ENCODE measurements at regions not wholly inside any gene's neighbourhood (a gene's known extent, or its start where the extent isn't known, plus 50 kb on each side); places are given as distances from the start of the nearest gene placed in this dataset.

GRCh38 chr18:26685438-26686157 is 137.2 kb upstream of the KCTD1 start:
- no peak overlapping the region for H3K4me2 ChIP-seq (ENCODE audit: insufficient read depth, low read length)
- H3K36me3 ChIP-seq (ENCODE audit: control insufficient read depth in 2 of 2, extremely low read depth in 1 of 2, insufficient read depth in 2 of 2, low read length in 2 of 2) = no peaks in the 10 kb centered on the region
- POLR2A ChIA-PET = no interaction called here
- no peaks in the 10 kb centered on the region for H3K9me3 ChIP-seq (replicated peaks; ENCODE audit: control insufficient read depth, insufficient read depth, low read length)
- DNase-seq (ENCODE audit: low read depth, low spot score) (no peak), FAIRE-seq (no peak)
- no peaks in the 10 kb centered on the region for H3K9me1 ChIP-seq (replicated peaks; ENCODE audit: control insufficient read depth, extremely low read depth, insufficient read depth, low read length)
- H3K4me3 ChIP-seq (replicated peaks in 1 of 3; ENCODE audit: insufficient read depth in 1 of 3, low read depth in 1 of 3, low read length in 3 of 3) = no peak overlapping the region
- no peaks in the 10 kb centered on the region for H4K20me1 ChIP-seq (replicated peaks; ENCODE audit: control insufficient read depth, extremely low read depth, insufficient read depth, low read length)
- H3K27me3 ChIP-seq (ENCODE audit: control insufficient read depth in 2 of 2, insufficient read depth in 2 of 2, low read length in 2 of 2) = no peaks in the 10 kb centered on the region
- intact Hi-C loops (cut with micrococcal nuclease) = no loop called here
- CTCF ChIA-PET = no interaction called here
- dilution Hi-C loops (cut with MboI; ENCODE audit: extremely low pct_ligation_motif_present, low sequenced_read_pairs) = no loop called here
- no peak overlapping the region for H3K27ac ChIP-seq (ENCODE audit: insufficient read depth, low read depth, low read length)
- TF ChIP-seq JUN (IDR thresholded peaks at IDR 0.05; ENCODE audit: borderline replicate concordance, insufficient read depth, insufficient read length, low read depth) = no peak
- TF ChIP-seq, protein P1, sequence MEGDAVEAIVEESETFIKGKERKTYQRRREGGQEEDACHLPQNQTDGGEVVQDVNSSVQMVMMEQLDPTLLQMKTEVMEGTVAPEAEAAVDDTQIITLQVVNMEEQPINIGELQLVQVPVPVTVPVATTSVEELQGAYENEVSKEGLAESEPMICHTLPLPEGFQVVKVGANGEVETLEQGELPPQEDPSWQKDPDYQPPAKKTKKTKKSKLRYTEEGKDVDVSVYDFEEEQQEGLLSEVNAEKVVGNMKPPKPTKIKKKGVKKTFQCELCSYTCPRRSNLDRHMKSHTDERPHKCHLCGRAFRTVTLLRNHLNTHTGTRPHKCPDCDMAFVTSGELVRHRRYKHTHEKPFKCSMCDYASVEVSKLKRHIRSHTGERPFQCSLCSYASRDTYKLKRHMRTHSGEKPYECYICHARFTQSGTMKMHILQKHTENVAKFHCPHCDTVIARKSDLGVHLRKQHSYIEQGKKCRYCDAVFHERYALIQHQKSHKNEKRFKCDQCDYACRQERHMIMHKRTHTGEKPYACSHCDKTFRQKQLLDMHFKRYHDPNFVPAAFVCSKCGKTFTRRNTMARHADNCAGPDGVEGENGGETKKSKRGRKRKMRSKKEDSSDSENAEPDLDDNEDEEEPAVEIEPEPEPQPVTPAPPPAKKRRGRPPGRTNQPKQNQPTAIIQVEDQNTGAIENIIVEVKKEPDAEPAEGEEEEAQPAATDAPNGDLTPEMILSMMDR (IDR thresholded peaks at IDR 0.05; ENCODE audit: extremely low read depth in 1 of 2, insufficient read depth in 1 of 2, low read depth in 1 of 2, low read length in 2 of 2) = no peak
- no peak for TF ChIP-seq POLR2A (IDR thresholded peaks at IDR 0.05; ENCODE audit: low read depth, low read length)
- TF ChIP-seq MYC (IDR thresholded peaks at IDR 0.05; ENCODE audit: low read depth, low read length) = no peak
- TF ChIP-seq GATA2 (IDR thresholded peaks at IDR 0.05; ENCODE audit: insufficient read depth, insufficient read length, low read depth, low read length) = no peak
- TF ChIP-seq MAX (IDR thresholded peaks at IDR 0.05; ENCODE audit: insufficient read depth, insufficient read length) = no peak
- no peak for TF ChIP-seq POLR2AphosphoS5 (IDR thresholded peaks at IDR 0.05; ENCODE audit: insufficient read depth, low read depth, low read length)
- TF ChIP-seq FOS (IDR thresholded peaks at IDR 0.05; ENCODE audit: borderline replicate concordance, insufficient read depth, low read length) = no peak
- no peak for TF ChIP-seq EZH2 (IDR thresholded peaks at IDR 0.05; ENCODE audit: borderline replicate concordance, low read depth, low read length, severe bottlenecking)
- no peak overlapping the region for H2AFZ ChIP-seq (ENCODE audit: low read depth, low read length)
- BruUV-seq (replicated peaks) = no TSS peak
- no peaks in the 10 kb centered on the region for H3K79me2 ChIP-seq (ENCODE audit: control insufficient read depth, insufficient read depth, low read length)
- H3K4me1 ChIP-seq (ENCODE audit: control insufficient read depth, extremely low read depth, insufficient read depth, low read length) = no peaks in the 10 kb centered on the region
- no peak overlapping the region for H3K9ac ChIP-seq (replicated peaks; ENCODE audit: extremely low read depth, insufficient read depth, low read length)

All from endothelial cell of umbilical vein (primary cell).